Amygdala (tissue), 56 donors: ENCODE measurements at regions not wholly inside any gene's neighbourhood (a gene's known extent, or its start where the extent isn't known, plus 50 kb on each side); places are given as distances from the start of the nearest gene placed in this dataset.

Experiments
- DNase-seq, 56 donors: peaks; one replicate each; lab custom pipeline; 2025; lab: John Stamatoyannopoulos, UW

DNA sequence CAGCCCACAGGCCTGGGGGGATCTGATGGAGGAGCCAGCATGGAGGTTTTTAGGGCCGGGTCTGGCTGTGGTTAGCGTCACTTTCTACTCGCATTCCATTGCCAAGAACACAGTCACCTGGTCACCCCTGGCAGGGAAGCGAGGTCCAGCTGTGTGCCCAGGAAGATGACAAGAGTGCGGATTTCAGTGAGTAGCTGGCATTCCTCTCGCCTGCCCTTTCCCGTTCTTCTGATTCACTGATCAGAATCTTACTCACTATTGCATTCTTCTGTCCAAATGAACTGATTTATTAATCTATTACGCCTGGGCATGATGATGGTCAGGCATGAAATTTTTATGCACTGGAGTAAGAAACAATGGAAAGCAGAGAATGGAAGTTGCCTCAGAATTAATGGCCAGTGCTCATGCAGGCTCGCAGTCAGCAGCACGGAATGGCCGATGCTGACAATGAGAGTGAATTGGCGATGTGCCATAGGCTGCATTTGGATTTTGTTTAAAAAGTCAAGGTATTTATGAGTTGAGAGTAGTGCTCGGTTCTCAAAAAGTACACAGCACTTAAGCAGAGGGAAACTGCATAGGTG lies 76.4 kb upstream of the MGAT5 start:
- DNase-seq = peak in 4 of 56 donors; percentile 12 to 30 (median 22)

- DNase-seq = no peak
Measured at GRCh38 chr2:134178138-134178877, 75.6 kb upstream of the MGAT5 start.

DNA sequence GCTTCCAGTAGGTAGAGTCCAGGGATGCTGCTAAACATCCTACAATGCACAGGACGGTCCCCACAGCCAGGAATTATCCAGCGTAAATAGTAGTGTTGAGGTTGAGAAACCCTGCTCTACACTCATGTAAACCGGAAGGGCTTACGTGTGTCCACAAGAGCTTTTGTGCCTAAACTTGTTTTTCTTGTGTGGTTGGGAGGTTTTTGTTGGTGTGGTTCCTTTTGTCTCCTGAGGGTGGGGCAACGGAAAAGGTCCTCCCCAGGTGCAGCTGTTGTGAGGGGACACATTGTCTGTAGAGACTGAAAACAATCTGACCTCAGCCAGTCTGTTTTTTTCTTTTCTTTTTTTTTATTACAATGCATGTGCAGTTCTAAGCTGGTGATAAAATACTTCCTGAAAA lies 72.7 kb upstream of the MGAT5 start:
- no peak for DNase-seq

GRCh38 chr2:134183679-134184078 lies 70.2 kb upstream of the MGAT5 start:
- peak in 12 of 56 donors; percentile 11 to 48 (median 20) for DNase-seq

DNA sequence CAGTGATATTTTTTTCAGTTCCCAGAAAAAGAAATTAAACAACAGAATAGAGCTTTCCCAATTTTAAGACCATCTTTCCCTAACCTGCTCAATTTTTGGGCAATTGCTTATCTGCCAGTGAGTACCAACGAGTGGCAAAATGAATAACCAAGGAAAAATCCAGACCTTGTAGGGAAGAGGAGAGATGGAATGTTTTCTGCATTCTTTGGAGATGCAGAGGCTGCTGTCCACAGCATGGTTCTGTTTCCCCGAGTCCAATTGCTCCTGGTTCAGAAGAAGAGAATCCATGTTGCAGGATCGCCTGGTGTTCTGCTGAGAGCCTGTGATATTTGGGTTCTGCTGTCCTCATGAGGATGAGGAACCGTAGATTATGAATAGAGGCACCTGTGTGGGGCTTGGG lies 68.2 kb upstream of the MGAT5 start:
- DNase-seq = no peak

GRCh38 chr2:134189009-134189720 lies 64.7 kb upstream of the MGAT5 start:
- no peak for DNase-seq

GRCh38 chr2:134190062-134190806 lies 63.6 kb upstream of the MGAT5 start:
- peak in 2 of 56 donors; percentile 14 to 19 for DNase-seq

DNA sequence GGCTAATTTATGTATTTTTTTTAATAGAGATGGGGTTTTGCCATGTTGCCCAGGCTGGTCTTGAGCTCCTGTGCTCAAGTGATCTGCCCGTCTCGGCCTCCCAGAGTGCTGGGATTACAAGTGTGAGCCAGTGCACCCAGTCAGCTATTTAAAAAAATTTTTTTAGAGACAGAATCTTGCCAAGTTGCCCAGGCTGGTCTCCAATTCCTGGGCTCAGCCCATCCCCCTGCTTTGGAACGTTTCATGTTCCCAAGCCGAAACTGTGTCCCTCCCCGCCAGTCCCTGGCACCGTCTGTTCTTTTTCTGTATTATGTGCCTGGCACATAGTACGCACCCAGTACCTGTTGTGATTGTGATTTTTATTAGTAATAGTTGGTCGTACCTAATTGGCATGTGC lies 63.1 kb upstream of the MGAT5 start:
- DNase-seq = peak in 9 of 56 donors; percentile 12 to 52 (median 30)

DNA sequence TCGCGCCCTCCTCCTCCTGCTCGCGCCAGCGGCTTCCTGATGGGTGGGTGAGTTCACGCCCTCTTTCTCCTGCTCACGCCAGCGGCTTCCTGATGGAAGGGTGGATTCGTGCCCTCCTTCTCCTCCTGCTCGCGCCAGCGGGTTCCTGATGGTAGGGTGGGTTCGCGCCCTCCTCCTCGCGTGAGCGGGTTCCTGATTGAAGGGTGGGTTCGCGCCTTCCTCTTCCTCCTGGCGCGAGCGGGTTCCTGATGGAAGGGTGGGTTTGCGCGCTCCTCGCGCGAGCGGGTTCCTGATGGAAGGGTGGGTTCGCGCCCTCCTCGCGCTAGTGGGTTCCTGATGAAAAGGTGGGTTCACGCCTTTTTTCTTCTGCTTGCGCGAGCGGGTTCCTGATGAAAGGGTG lies 62.0 kb upstream of the MGAT5 start:
- no peak for DNase-seq

GRCh38 chr2:134193006-134193405 lies 60.9 kb upstream of the MGAT5 start:
- no peak for DNase-seq

DNA sequence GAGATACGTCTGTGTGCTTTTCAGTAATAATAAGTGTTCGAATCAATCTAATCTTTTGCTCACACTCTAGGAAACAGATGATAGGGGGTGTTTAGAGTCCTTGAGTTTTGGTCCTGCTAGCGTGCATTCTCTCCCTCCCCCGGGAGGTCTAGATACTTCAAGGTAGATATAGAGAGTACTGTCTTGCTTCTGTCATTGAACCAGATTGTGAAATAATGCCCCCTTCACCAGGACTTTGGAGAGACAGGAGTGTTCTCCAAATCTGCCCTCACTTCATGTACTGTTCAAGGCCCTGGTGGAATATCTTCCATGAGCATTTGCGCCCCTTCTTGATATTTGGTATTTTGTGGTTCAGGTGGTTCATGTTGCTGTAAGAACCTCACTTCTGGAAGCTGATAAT lies 59.4 kb upstream of the MGAT5 start:
- DNase-seq = no peak

GRCh38 chr2:134195341-134195740 lies 58.5 kb upstream of the MGAT5 start:
- no peak for DNase-seq

GRCh38 chr2:134197445-134197844 lies 56.4 kb upstream of the MGAT5 start:
- DNase-seq = no peak

DNA sequence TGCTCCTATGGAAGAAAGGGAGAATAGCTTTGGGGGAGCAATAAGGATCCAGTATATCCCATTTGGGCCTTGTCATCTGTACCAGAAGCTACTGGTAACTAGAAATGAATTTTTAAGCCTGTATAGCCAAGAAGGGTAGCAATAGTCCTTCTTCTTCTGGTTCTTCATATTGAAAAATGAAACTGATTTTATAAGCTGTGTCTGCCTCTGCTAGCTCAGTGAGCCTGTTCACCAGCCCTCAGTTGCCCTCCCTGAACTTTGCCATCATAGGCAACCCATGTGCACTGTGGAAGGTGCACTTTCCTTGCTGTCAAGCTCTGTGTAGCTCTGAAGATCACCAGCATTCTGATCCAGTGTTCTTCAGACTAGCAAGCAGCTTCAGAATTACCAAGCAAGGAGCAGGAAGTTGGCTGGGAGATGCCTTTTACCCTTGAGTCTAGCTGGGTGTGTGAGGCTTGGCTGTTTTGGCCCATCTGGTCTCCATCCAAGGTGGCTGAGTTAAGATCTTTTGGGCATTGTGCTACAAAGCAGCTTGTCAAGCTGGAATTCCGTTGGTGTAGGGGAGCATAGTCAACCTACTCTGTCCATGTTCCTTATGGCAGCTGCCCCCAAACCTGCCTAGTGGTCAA lies 55.8 kb upstream of the MGAT5 start:
- DNase-seq = no peak

DNA sequence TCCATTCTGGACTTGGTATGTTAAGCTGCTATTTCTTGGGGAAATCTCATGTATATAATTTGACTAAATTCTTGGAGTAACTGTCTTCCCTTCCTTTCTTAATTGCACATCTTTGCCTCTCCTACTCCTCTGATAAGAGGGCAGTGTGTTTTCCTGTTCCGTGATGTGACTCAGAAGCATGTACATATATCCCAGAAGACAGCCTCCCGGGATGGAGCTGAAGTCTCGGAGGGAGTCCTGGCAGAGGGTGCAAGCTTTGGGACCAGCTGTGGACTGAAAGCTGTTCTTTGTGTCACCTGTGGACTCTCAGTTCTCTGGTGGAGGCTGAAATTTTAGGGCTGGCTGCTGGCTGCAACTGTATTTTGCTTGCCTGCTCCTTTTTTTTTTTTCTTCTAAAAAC lies 54.7 kb upstream of the MGAT5 start:
- no peak for DNase-seq

- DNase-seq = no peak
Measured at GRCh38 chr2:134200036-134200618, 53.7 kb upstream of the MGAT5 start.

GRCh38 chr2:134201533-134201932 lies 52.3 kb upstream of the MGAT5 start:
- no peak for DNase-seq

- DNase-seq = peak in 3 of 56 donors; percentile 16 to 39 (median 21)
Measured at GRCh38 chr2:134202371-134202770, 51.5 kb upstream of the MGAT5 start.

GRCh38 chr2:134203175-134203574 lies 50.7 kb upstream of the MGAT5 start:
- no peak for DNase-seq
